MG63 (cell line): ENCODE measurements at regions not wholly inside any gene's neighbourhood (a gene's known extent, or its start where the extent isn't known, plus 50 kb on each side); places are given as distances from the start of the nearest gene placed in this dataset.
A peak's percentile ranks its signal among the peaks of the same experiment; 100 is the strongest.

Experiments used
- DNase-seq: peaks from one replicate; pipeline ENCODE4 v3.0.0-alpha.2; 2020
- H3K27me3 ChIP-seq: fragments of 250-450 bp; sonication (Bioruptor Pico); 2 replicates; pipeline ENCODE4 v1.5.1; 2020; ENCODE audit warnings: mild to moderate bottlenecking, moderate library complexity
- H3K36me3 ChIP-seq: fragments of 250-450 bp; sonication (Bioruptor Pico); 2 replicates; pipeline ENCODE4 v1.5.1; 2020; ENCODE audit warnings: mild to moderate bottlenecking, moderate library complexity
- H3K4me3 ChIP-seq: fragments of 250-450 bp; sonication (Bioruptor Pico); 2 replicates; pipeline ENCODE4 v1.5.1; 2020; ENCODE audit warnings: mild to moderate bottlenecking, moderate library complexity
- H3K9me3 ChIP-seq: fragments of 250-450 bp; sonication (Bioruptor Pico); 2 replicates; pipeline ENCODE4 v1.5.1; 2020; ENCODE audit warnings: mild to moderate bottlenecking, moderate library complexity

DNA sequence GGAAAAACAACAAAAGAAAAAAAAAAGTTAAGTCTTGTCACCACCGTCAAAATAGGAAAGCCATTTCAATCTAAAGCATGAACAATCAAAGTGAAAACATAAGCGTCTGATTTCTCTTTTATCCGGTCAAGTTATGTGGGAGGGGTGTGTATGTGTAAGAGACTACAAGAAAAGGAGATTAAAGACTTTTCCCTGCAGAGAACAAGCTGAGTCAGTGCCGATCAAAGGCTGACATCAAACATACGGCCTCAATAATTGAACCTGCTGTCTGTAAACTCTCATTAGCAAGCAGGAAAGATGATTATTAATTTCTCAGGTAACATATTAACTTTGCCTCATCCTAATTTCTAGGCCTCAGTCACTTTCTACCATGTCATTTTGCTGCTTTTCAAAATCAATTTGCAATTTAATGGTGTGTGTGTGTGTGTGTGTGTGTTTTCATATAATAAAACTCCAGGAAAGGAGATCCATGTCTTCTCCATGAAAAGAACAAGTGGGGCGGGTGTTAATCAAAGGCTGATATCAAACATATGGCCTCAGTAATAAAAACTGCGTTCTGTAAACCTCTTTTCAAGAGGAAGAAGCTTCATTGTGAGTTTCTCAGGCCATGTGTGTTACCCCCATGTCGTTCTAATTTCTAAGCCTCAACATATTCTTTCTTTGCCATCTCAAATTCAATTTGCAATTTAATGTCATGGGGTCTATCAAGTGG lies 649.1 kb upstream of the SORCS1 start:
- no peaks in the 10 kb centered on the region for H3K36me3 ChIP-seq
- no peak overlapping the region for H3K4me3 ChIP-seq
- no peak for DNase-seq
- no peaks in the 10 kb centered on the region for H3K9me3 ChIP-seq
- no peaks in the 10 kb centered on the region for H3K27me3 ChIP-seq

DNA sequence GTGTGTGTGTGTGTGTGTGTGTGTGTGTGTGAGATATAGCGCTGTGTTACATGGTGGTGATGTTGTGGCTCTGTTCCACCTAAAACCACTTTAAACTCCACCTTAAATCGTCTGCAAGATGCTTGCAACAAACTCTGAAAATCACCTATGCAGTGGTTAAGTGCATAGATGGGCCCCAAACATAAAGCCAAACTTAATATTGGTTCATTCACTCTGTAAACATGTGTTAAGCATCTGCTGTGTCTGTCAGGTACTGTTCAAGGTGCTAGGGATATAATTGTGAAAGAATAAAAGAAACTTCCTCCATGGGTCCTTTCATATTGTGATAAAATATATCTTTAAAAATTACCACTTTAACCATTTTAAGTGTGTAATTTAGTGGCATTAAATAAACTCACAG lies 645.4 kb upstream of the SORCS1 start:
- Histone ChIP-seq H3K36me3 (no peaks in the 10 kb centered on the region), H3K27me3 (no peaks in the 10 kb centered on the region), H3K9me3 (no peaks in the 10 kb centered on the region), H3K4me3 (no peak overlapping the region)
- DNase-seq = no peak

DNA sequence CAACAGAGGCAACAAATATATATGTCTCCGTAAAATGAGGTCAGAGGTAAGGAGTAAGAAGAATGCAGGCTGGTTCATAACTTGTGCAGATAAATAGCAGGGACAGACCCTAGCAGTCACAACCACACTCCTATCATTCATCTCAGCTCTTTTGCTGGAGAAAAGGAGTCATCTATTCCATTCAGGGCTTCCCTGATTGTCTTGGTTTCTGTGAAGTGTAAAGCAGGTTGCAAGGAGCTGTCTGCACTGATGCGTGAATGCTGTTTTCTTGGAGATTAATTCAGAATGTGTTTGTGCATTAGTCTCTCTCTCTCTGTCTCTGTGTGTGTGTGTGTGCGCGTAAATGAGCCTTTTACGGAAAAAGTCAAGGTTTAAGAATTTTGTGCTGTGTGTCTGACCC lies 643.3 kb upstream of the SORCS1 start:
- Histone ChIP-seq H3K27me3 (no peaks in the 10 kb centered on the region), H3K9me3 (no peaks in the 10 kb centered on the region), H3K4me3 (no peak overlapping the region), H3K36me3 (no peaks in the 10 kb centered on the region)
- DNase-seq = no peak

DNA sequence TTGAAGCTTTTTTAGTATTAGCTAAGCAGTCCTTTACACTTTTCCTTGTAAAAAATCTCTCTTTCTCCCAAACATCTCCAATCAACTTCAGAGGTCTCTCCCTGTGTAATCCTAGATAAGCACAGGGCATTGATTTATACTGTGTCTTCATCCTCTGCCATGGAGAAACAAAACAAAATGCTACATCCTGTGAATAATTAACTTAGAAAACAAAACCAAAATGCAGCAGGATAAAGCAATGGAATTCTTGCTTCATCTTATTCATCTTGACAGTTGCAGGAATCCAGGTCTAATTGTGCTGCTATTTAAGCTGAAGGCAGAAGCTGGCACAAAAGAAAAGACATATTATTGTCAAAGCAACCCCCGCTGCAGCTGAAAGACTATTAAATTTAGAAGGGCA lies 641.5 kb upstream of the SORCS1 start:
- H3K36me3 ChIP-seq = no peaks in the 10 kb centered on the region
- H3K4me3 ChIP-seq = no peak overlapping the region
- DNase-seq = no peak
- no peaks in the 10 kb centered on the region for H3K27me3 ChIP-seq
- no peaks in the 10 kb centered on the region for H3K9me3 ChIP-seq

DNA sequence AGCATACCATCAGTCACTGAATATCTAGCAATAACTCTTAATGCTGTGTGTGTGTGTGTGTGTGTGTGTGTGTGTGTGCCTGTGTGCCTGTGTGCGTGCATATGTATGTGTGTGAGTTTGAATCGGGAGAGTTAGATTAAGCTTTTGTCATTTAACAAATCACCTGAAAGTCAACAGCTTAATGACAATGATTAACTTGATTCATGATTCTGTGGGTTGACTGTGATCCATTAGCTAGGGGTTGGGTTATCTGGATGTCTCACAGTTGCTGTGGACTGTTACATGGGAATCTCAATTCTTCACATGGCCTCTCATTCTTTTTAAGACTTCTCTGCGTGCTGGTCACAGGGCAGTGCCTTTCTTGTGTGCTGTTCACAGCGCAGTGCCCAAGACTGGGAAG lies 639.0 kb upstream of the SORCS1 start:
- Histone ChIP-seq H3K9me3 (no peaks in the 10 kb centered on the region), H3K27me3 (no peaks in the 10 kb centered on the region; the same call in 1 of the 2 replicates), H3K4me3 (no peak overlapping the region), H3K36me3 (no peaks in the 10 kb centered on the region)
- DNase-seq = no peak

DNA sequence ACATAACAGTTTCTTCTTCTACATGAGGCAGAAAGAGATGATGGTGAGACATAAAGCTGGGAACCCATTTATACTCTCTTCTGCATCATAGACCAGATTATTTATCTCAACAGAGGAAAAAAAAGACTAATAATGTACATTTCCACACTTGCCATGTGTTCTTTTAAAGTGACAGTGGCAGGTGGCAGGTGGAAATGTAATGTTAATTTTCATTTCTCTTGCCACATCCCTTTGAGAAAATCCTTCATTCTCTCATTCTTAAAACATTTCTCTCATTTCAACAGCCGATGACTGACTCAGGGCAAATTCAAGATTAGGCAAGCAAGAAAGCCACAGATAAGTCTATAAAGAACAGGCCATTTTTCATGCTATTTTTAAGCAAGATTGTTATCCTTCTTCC lies 635.6 kb upstream of the SORCS1 start:
- H3K9me3 ChIP-seq = no peaks in the 10 kb centered on the region
- H3K4me3 ChIP-seq = no peak overlapping the region
- no peaks in the 10 kb centered on the region for H3K36me3 ChIP-seq
- DNase-seq = no peak
- no peaks in the 10 kb centered on the region; the same call in 1 of the 2 replicates for H3K27me3 ChIP-seq

DNA sequence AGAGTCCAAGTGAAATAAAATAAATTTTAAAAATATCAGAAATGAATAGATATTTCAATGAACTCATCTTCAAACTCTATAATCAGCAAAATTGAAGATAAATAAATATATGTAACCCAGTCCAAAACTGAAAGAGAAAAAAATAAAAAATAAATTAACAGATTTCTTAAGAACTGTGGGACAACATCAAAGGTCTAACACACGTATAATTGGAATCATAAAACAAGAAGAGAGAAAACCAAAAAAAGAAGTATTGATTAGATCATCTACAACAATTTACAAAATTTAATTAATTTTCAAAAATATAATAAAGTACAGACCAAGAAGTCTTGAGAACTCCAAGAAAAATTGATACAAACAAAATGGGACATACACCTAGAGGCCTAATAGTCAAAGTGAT lies 625.8 kb upstream of the SORCS1 start:
- Histone ChIP-seq H3K27me3 (no peaks in the 10 kb centered on the region), H3K9me3 (no peaks in the 10 kb centered on the region), H3K4me3 (no peak overlapping the region), H3K36me3 (no peaks in the 10 kb centered on the region)
- DNase-seq = no peak

DNA sequence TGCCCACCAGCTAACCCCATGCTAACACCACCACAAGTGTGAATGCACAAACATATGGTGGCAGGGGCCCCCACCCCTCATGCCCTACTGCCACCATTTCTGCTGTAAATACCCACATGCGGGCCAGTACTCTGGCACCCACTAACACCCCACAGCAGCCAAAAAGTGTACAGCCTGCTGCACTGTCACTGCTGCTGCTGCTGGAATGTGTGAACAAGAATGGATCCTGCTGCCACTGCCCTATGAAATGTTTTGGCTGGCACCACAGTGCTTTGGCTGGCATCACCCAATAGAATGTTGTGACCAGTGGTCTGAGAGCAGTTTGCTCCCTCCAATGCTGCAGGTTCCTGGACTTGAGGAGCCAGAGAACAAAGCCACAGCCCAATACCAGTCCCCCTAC lies 606.6 kb upstream of the SORCS1 start:
- H3K36me3 ChIP-seq = no peaks in the 10 kb centered on the region
- no peak overlapping the region for H3K4me3 ChIP-seq
- H3K27me3 ChIP-seq = no peaks in the 10 kb centered on the region
- 0 out of 2 replicates have a peak, but pooled peaks cover 3% of the 10 kb centered on the region for H3K9me3 ChIP-seq
- DNase-seq = no peak

DNA sequence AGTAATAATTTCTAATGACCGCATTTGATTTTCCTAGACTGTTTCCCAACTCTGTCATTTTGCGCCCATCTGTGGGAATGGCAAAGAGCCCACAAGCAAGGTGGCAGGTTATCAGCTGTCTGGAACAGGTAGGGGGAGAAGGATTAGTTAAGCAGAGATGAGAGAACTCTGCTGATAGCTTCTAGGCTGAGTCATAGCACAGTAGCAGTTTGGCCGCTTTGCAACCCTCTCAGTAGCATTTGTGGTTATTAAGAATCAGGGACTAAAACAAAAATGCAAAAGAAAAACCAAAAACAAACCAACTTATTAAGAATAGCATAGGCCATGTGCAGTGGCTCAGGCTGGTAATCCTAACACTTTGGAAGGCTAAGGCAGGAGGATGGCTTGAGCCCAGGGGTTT lies 602.7 kb upstream of the SORCS1 start:
- H3K36me3 ChIP-seq = no peaks in the 10 kb centered on the region
- H3K27me3 ChIP-seq = no peaks in the 10 kb centered on the region
- no peak for DNase-seq
- no peak overlapping the region for H3K4me3 ChIP-seq
- H3K9me3 ChIP-seq = no peaks in the 10 kb centered on the region

DNA sequence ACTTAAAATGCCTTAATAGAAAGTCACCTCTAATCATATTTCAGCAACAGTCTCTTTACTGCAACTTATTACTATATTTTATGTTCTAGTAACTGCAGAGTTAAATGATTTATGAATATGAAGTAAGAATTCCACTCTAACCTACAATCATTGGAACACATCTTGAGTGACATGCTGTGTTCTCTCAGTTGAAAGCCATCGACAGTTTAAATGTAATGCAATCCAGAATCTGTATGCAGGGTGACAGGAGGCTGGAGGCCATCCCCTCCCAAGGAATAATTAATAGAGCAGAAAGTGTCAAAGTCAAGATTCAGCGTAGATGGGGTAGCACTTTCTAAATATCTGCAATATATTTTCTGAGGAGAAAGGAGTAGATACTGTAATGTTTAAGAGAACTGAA lies 590.3 kb upstream of the SORCS1 start:
- Histone ChIP-seq H3K27me3 (no peaks in the 10 kb centered on the region), H3K36me3 (no peaks in the 10 kb centered on the region), H3K9me3 (no peaks in the 10 kb centered on the region), H3K4me3 (no peak overlapping the region)
- no peak for DNase-seq

DNA sequence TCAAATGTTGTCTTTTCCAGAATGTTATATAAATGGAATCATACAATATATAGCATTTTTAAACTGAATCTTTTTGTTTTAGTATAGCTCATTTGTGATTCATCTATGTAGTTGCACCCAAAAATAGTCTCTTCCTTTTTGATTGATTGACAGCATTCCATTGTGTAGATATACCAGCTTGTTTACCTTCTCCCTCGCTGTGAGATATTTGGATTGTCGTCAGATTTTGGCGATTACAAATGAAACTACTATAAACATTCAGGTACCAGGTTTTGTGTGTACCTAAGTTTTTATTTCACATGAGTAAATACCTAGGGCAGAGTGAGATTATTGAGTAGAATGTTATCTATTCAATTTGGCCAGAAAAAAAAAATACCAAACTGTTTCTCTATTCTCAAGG lies 584.7 kb upstream of the SORCS1 start:
- no peak for DNase-seq
- no peaks in the 10 kb centered on the region for H3K9me3 ChIP-seq
- H3K4me3 ChIP-seq = no peak overlapping the region
- H3K36me3 ChIP-seq = no peaks in the 10 kb centered on the region
- H3K27me3 ChIP-seq = no peaks in the 10 kb centered on the region

DNA sequence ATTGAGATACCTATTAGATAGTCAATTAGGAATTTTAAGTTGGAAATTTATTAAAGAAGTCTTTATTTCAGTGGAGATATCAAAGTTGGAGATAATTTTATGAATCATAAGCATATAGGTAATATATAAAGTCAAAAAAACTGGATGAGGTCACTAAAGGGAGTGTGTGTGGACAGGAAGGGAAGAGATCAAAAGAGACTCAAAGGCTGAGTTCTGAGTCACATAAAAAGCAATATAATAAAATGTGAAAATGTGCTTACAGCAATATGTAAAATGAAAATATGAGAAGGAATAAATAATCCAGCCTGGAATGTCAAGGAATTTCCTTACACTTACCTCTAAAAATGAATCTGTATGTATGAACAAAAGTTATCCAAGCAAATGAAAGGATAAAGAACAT lies 583.3 kb upstream of the SORCS1 start:
- H3K36me3 ChIP-seq = no peaks in the 10 kb centered on the region
- H3K27me3 ChIP-seq = no peaks in the 10 kb centered on the region
- DNase-seq = no peak
- no peak overlapping the region for H3K4me3 ChIP-seq
- no peaks in the 10 kb centered on the region for H3K9me3 ChIP-seq

DNA sequence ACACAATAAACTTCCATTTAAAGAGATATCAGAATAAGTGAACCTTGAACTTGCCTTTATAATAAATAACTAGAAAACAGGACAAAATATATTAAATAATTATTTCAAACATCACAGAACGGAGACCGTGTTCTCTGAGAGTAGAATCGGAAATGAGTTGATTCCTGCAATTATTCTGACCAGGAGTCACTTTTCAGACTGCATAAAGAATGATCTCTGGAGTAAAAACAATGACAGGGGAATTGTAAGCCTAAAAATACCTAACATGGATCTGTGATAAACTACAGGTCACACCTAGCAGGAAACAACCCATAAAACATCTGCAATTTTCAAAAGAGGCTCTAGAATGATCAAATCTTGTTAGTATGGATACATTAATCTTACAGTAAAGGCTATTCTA lies 577.5 kb upstream of the SORCS1 start:
- H3K27me3 ChIP-seq = no peaks in the 10 kb centered on the region
- DNase-seq = no peak
- no peak overlapping the region for H3K4me3 ChIP-seq
- H3K9me3 ChIP-seq = no peaks in the 10 kb centered on the region
- H3K36me3 ChIP-seq = no peaks in the 10 kb centered on the region

DNA sequence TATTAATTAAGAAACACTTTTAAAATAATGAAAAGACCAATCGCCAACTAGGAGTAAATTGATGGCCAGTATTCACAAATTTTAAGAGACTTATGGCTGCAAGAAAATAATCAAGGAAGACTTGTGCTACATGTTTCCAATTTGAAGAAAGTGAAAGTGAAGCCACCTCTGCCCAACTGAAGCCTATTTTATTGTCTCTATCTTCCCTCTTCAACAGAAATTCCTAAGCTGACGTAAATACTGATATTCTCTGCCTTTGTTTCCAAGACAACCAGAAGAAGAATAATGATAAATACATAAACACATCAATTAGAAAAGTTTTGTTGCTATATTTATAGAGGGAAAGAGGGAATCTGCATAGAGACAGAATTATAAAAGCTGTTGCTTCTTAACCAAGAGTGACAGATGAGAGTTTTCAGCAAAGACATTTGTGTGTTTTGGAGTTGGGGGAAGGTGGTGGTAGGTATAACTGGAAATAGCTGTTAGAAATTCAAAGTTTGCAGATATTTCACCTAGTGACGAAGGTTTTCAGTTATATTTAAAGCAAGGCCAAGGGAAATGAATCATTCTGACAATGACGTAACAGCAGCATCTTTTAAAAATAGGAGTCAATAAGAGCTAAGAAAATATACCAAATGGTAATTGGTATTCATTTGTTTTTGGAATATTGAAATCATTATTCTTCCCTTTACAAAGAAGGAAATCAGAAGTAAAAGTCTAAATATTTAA lies 576.6 kb upstream of the SORCS1 start:
- no peak for DNase-seq
- no peaks in the 10 kb centered on the region for H3K36me3 ChIP-seq
- no peaks in the 10 kb centered on the region for H3K9me3 ChIP-seq
- H3K4me3 ChIP-seq = peak overlapping the region; percentile 12; the same call in 1 of the 2 replicates
- no peaks in the 10 kb centered on the region for H3K27me3 ChIP-seq

DNA sequence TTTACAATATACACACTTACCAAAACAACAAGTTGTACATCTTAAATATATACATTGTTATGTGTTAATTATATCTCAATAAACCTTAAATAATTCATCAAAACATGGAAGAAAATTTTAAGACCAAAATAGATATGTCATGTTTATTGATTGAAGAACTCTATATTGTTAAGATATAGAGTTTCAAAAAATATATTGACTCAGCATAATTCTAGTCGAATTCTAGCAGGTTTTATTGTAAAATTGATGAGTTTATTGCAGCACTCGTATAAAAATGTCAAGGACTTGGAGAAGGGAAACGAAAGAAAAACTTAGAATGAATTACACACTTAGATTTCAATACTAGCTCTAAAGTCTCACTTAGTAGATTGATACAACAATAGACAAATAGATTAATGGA lies 575.4 kb upstream of the SORCS1 start:
- Histone ChIP-seq H3K4me3 (no peak overlapping the region), H3K27me3 (no peaks in the 10 kb centered on the region), H3K9me3 (no peaks in the 10 kb centered on the region), H3K36me3 (no peaks in the 10 kb centered on the region)
- no peak for DNase-seq

DNA sequence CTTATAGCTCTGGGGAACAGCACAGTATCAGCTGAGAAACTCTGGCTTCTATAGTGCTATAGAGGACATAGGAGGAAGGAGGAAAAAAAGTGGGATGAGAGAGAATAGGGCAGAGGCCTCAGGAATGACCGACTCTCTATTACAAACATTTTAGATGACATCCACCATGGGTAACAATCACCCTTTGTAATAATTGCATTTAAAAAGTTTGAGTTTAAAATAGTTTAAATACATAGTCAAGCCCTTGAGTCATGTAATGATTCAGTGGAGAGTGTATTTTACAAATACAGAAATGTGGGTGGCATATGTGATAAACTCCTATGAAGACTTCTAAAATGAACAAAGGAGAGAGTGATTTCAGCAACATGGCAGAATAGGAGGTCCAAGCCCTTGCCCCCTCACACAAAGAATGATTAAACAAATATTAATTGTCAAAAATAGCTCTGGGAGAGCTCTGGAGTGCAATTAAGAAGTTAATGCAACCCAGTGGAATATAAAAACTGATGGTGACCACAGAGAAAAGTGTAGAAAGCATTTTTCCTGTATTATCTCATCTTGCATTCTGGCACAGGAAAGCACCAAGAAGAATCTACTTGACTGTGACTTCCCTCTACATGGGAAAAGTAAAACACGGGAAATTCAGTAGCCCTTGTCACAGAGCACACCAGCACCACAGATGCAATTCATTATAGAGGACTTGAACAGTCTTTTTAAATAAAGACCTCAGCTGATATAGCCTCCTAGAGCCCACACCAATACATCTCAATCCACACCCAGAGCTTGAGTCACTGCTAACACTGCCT lies 569.0 kb upstream of the SORCS1 start:
- no peak for DNase-seq
- no peaks in the 10 kb centered on the region for H3K27me3 ChIP-seq
- H3K36me3 ChIP-seq = no peaks in the 10 kb centered on the region
- peaks cover 4% of the 10 kb centered on the region; the same call in 1 of the 2 replicates for H3K9me3 ChIP-seq
- no peak overlapping the region for H3K4me3 ChIP-seq

DNA sequence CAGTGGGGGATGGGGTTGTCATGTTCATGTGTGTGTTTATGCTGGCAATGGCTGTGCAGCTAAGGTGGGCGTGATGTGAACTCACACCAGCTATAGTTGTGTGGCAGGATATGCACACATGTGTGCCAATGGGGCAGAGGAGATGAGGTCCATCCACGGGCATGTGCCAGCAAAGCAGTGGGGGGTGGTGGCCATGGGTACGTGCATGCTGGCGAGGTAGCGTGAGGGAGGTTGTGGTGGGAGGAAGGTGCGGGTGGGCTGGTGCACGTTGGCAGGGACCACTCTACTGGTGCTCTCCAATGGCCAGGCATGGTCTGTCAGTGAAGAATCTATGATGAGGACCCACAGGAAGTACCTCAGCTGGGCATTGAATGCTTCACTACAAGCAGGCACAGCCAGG lies 567.5 kb upstream of the SORCS1 start:
- H3K27me3 ChIP-seq = no peaks in the 10 kb centered on the region
- DNase-seq = no peak
- H3K4me3 ChIP-seq = no peak overlapping the region
- H3K36me3 ChIP-seq = no peaks in the 10 kb centered on the region
- H3K9me3 ChIP-seq = peaks cover 4% of the 10 kb centered on the region; the same call in 1 of the 2 replicates
